Small intestine (tissue), 7 donors: ENCODE measurements at regions not wholly inside any gene's neighbourhood (a gene's known extent, or its start where the extent isn't known, plus 50 kb on each side); places are given as distances from the start of the nearest gene placed in this dataset.

Source experiments
- DNase-seq, 2 donors: peaks; one replicate each; pipeline versions ENCODE4 v3.0.0 to v3.0.0-alpha.2; 2013
- FAIRE-seq: peaks from 2 replicates; lab custom pipeline; 2012; peaks lifted over from hg19 to GRCh38; lab: Jason Lieb, UNC
- H3K27ac ChIP-seq, 3 donors: one replicate each; pipeline ENCODE4 v1.5.1; 2013; ENCODE audit warnings: low read length in 2 of 3, mild to moderate bottlenecking in 2 of 3, control low read depth in 1 of 3, inconsistent platforms in 1 of 3, low read depth in 1 of 3, moderate library complexity in 1 of 3
- H3K27me3 ChIP-seq, 3 donors: one replicate each; pipeline ENCODE4 v1.6.1; 2013; ENCODE audit warnings: low read length in 3 of 3, inconsistent platforms in 1 of 3; ENCODE audit not compliant: control insufficient read depth in 3 of 3, insufficient read depth in 3 of 3
- H3K36me3 ChIP-seq, 3 donors: one replicate each; pipeline ENCODE4 v1.6.1; 2013; ENCODE audit warnings: low read length in 3 of 3, inconsistent platforms in 1 of 3, low read depth in 1 of 3, mild to moderate bottlenecking in 1 of 3, moderate library complexity in 1 of 3; ENCODE audit not compliant: control insufficient read depth in 3 of 3, insufficient read depth in 2 of 3
- H3K4me1 ChIP-seq, 3 donors: one replicate each; pipeline ENCODE4 v1.6.1; 2013; ENCODE audit warnings: low read length in 2 of 3, inconsistent platforms in 1 of 3, low read depth in 1 of 3, mild to moderate bottlenecking in 1 of 3, moderate library complexity in 1 of 3; ENCODE audit not compliant: control insufficient read depth in 3 of 3, insufficient read depth in 2 of 3
- H3K4me3 ChIP-seq, 3 donors: one replicate each; pipeline ENCODE4 v1.5.1; 2013; ENCODE audit warnings: low read length in 3 of 3, control low read depth in 1 of 3, inconsistent platforms in 1 of 3, low read depth in 1 of 3, mild to moderate bottlenecking in 1 of 3, moderate library complexity in 1 of 3
- H3K9me3 ChIP-seq, 2 donors: one replicate each; pipeline ENCODE4 v1.6.1; 2013; ENCODE audit warnings: low read depth in 1 of 2, low read length in 1 of 2; ENCODE audit not compliant: control insufficient read depth in 2 of 2, insufficient read depth in 1 of 2
- WGBS, 3 donors: extraction: QIAGEN DNeasy Blood & Tissue Kit; methylation state at CpG; one replicate each; pipeline ENCODE4 v1.1.7; 2013; 5-methylcytosine and 5-hydroxymethylcytosine counted together
- donor health status: healthy with polysubstance abuse.
- donor health status: control.
- donor health status: control.
- donor health status: Bipolar disorder and iron deficiency.
- donor health status: healthy.

DNA sequence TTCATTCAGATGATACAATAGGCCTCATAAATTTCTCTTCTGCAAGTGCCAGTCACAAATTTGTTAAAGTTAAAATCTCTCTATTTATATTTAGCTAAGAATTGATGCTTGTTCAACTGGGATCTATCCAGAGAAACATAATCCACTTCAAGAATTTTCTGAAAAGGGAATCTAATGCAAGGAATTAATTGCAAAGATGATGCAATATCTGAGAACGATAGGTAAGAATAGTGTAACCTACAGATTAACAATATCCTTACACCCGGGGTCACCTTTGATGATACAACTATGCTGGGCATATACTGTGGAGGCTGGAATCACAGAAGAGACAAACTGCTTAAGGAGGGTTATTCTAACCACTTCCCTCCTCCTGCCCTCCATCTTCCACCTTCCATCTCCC, 295.1 kb downstream of the FOXG1 start:
- H3K27me3 ChIP-seq: no peaks in the 10 kb centered on the region
- FAIRE-seq: no peak
- peaks cover 0 to 12% (median 0%) of the 10 kb centered on the region in 3 donors for H3K4me1 ChIP-seq
- no peak overlapping the region for H3K27ac ChIP-seq
- H3K4me3 ChIP-seq: no peak overlapping the region
- 73 to 79% (median 75%) methylated on average over 2 of the region's 2 CpGs for WGBS, 3 donors
- H3K36me3 ChIP-seq: no peaks in the 10 kb centered on the region
- H3K9me3 ChIP-seq: peaks cover 0 to 4% of the 10 kb centered on the region in 2 donors
- no peak for DNase-seq

DNA sequence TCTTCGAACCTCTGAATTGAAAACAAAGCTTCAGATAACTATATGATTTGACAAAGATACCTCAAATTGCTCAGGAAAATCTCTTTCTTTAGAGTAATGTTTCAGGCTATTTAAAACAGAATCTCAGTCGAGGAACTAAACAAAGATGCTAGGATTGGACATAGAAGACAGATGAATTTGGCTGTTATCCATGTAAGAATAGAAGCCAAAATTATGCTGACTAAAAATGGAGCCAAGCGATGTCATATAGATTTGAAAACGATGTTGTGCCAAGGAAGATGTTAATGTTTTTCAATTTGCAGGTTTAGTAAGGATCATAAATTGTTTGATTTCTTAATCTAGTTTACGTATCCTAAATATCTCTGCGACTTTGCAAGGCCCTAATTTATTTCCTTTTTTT, 295.9 kb downstream of the FOXG1 start:
- no peak overlapping the region for H3K27ac ChIP-seq
- 68 to 79% (median 78%) methylated on average over 6 of the region's 6 CpGs for WGBS, 3 donors
- no peaks in the 10 kb centered on the region for H3K36me3 ChIP-seq
- H3K9me3 ChIP-seq: peaks cover 0 to 4% of the 10 kb centered on the region in 2 donors
- no peaks in the 10 kb centered on the region for H3K27me3 ChIP-seq
- FAIRE-seq (no peak), DNase-seq (no peak)
- peaks cover 0 to 12% (median 0%) of the 10 kb centered on the region in 3 donors for H3K4me1 ChIP-seq
- H3K4me3 ChIP-seq: no peak overlapping the region

GRCh38 chr14:29062976-29063375, 296.4 kb downstream of the FOXG1 start:
- Histone ChIP-seq H3K9me3 (peaks cover 0 to 4% of the 10 kb centered on the region in 2 donors), H3K4me1 (peaks cover 0 to 12% (median 0%) of the 10 kb centered on the region in 3 donors), H3K4me3 (no peak overlapping the region), H3K36me3 (no peaks in the 10 kb centered on the region), H3K27ac (no peak overlapping the region), H3K27me3 (no peaks in the 10 kb centered on the region)
- FAIRE-seq (no peak), DNase-seq (no peak)
- WGBS, 3 donors: 81 to 88% (median 85%) methylated on average over 4 of the region's 4 CpGs

DNA sequence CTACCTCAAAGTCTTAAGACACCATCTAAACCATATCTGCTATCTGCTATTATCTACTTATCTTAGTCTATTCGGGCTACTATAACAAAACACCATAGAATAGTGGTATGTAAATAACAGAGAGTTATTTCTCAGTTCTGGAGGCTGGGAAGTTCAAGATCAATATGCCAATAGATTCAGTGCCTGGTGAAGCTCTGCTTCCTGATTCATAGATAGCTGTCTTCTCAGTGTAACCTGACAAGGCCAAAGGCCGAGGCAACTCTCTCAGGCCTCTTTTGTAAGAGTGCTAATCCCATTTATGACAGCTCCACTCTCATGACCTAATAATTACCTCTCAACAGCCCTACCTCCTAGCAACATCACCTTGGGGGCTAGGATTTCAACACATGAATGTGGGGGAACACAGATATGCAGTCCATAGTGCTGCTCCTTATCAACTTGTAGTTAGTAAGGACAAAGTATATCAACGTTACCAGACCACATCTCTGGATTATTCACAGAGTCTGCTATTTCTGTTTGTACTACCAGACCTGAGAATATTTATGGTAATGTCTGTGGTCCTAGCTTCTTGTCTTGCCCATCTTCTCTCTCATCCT, 297.8 kb downstream of the FOXG1 start:
- Histone ChIP-seq H3K9me3 (peaks cover 0 to 4% of the 10 kb centered on the region in 2 donors), H3K27ac (peak overlapping the region in 1 of 3 donors; percentile 56), H3K36me3 (no peaks in the 10 kb centered on the region), H3K4me1 (peaks cover 0 to 12% (median 0%) of the 10 kb centered on the region in 3 donors), H3K27me3 (no peaks in the 10 kb centered on the region), H3K4me3 (no peak overlapping the region)
- WGBS, 3 donors: 26 to 57% (median 30%) methylated on average over 3 of the region's 3 CpGs
- FAIRE-seq (no peak), DNase-seq (peak in 1 of 2 donors; percentile 84)

DNA sequence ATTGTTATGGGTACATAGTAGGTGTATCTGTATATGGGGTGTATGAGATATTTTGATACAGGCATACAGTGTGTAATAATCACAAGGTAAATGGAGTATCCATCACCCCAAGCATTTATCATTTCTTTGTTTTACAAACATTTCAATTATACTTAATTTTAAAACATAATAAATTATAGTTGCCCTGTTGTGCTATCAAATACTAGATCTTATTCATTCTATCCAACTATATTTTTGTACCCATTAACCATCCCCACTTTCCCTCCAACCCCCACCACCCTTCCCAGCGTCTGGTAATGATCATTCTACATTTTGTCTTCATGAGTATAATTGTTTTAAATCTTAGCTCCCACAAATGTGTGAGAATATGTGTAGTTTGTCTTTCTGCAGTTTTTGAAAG, 302.6 kb downstream of the FOXG1 start:
- H3K27ac ChIP-seq: no peak overlapping the region
- H3K9me3 ChIP-seq: peaks cover 0 to 7% of the 10 kb centered on the region in 2 donors
- no peak for FAIRE-seq
- DNase-seq: no peak
- H3K36me3 ChIP-seq: no peaks in the 10 kb centered on the region
- H3K27me3 ChIP-seq: no peaks in the 10 kb centered on the region
- H3K4me1 ChIP-seq: peaks cover 0 to 12% (median 0%) of the 10 kb centered on the region in 3 donors
- WGBS, 3 donors: 66 to 84% (median 80%) methylated on average over 1 of the region's 1 CpG
- no peak overlapping the region for H3K4me3 ChIP-seq

- peak in 1 of 2 donors; percentile 55 for DNase-seq
- Histone ChIP-seq H3K27me3 (no peaks in the 10 kb centered on the region), H3K4me1 (no peaks in the 10 kb centered on the region), H3K4me3 (no peak overlapping the region), H3K36me3 (no peaks in the 10 kb centered on the region), H3K27ac (peak overlapping the region in 1 of 3 donors; percentile 62), H3K9me3 (peaks cover 0 to 7% of the 10 kb centered on the region in 2 donors)
- FAIRE-seq: no peak
These were observed 309.2 kb downstream of the FOXG1 start for GRCh38 chr14:29075761-29076160.

DNA sequence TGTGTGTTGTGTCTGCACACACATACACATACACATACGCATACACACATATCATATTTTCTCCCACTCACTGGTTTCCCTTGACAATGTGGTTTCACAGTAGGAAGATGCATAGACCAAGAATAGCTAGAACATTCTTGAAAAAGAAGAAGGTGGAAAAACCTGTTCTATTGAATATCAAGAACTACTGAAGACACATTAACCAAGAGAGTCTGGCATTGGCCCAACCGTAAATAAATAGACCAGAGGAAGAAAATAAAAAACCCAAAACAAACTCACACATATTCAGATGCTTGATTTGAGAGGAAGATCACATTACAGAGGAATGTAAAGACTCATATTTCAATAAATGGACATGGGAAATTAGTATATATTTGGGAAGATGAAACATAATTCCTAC, 311.3 kb downstream of the FOXG1 start:
- no peak for FAIRE-seq
- no peak for DNase-seq
- Histone ChIP-seq H3K27me3 (no peaks in the 10 kb centered on the region), H3K4me3 (no peak overlapping the region), H3K36me3 (no peaks in the 10 kb centered on the region), H3K4me1 (no peaks in the 10 kb centered on the region), H3K9me3 (no peaks in the 10 kb centered on the region), H3K27ac (no peak overlapping the region)
- WGBS, 3 donors: 85 to 90% (median 87%) methylated on average over 2 of the region's 2 CpGs

DNA sequence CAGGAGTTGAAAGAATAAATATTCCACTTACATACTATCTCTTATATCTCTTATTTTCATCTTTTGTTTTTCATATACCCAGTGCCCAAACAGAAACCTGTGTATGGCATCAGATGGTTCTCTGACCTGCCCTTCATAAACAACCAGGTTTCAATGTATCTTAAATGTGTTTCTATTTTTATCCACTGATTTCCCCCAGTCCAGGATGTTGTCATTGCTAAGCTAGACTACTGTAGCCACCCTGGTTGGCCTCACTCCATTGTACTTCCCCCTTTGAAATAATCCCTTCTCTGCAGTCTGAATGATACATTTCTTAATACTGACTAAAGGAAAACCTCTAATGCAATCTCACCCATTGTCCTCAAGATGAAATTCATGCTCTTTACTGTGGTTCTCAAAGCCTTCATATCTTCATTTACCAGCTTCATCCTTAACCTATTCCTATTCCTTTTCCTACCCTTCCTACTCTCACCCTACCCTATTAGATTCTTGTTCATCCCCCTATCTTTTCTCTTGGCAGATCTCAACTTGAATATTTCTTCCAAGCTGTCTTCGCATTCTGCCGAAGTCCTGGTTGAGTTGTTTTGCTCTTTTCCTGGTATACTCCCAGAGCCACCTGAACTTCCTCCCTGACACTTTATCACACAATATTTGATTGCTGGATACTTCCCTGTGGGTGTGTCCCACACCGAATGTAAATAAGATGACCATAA, 312.4 kb downstream of the FOXG1 start:
- FAIRE-seq (no peak), DNase-seq (no peak)
- WGBS, 3 donors: 79 to 89% (median 85%) methylated on average over 3 of the region's 3 CpGs

More for the DNA sequence above, 312.4 kb downstream of the FOXG1 start:
- no peak overlapping the region for H3K27ac ChIP-seq
- H3K36me3 ChIP-seq: no peaks in the 10 kb centered on the region
- H3K4me1 ChIP-seq: no peaks in the 10 kb centered on the region
- no peak overlapping the region for H3K4me3 ChIP-seq
- H3K27me3 ChIP-seq: no peaks in the 10 kb centered on the region
- no peaks in the 10 kb centered on the region for H3K9me3 ChIP-seq
